ENCODE measurements at regions not wholly inside any gene's neighbourhood (a gene's known extent, or its start where the extent isn't known, plus 50 kb on each side); places are given as distances from the start of the nearest gene placed in this dataset.
"Not testable (repeated sequence)": the region's sequence is repeated elsewhere in the genome, so short reads cannot be mapped to it uniquely, and the experiment has no call there.

GRCh38 chr2:87275974-87276629 is 254.5 kb upstream of the PLGLB1 start:
- not testable (repeated sequence) for H3K27me3 ChIP-seq (ENCODE audit: control insufficient read depth, insufficient read depth, low read length); H3K27ac ChIP-seq (ENCODE audit: low read depth, low read length); H3K9ac ChIP-seq (ENCODE audit: low read depth, low read length); H3K9me3 ChIP-seq (ENCODE audit: control insufficient read depth, insufficient read depth, low read length); H3K4me3 ChIP-seq (ENCODE audit: low read depth, low read length); H3K36me3 ChIP-seq (ENCODE audit: control insufficient read depth, insufficient read depth, low read length); H3K4me1 ChIP-seq (ENCODE audit: control insufficient read depth, insufficient read depth, low read length)

- not testable (repeated sequence) for H3K27me3 ChIP-seq (ENCODE audit: control insufficient read depth, insufficient read depth, low read length); H3K4me1 ChIP-seq (ENCODE audit: control insufficient read depth, insufficient read depth, low read length); H3K9ac ChIP-seq (ENCODE audit: low read depth, low read length); H3K4me3 ChIP-seq (ENCODE audit: low read depth, low read length); H3K27ac ChIP-seq (ENCODE audit: low read depth, low read length); H3K36me3 ChIP-seq (ENCODE audit: control insufficient read depth, insufficient read depth, low read length); H3K9me3 ChIP-seq (ENCODE audit: control insufficient read depth, insufficient read depth, low read length)
Observed at GRCh38 chr2:87276673-87277072, 255.0 kb upstream of the PLGLB1 start.

GRCh38 chr2:87277734-87278133 is 256.1 kb upstream of the PLGLB1 start:
- not testable (repeated sequence) for H3K4me3 ChIP-seq (ENCODE audit: low read depth, low read length); H3K4me1 ChIP-seq (ENCODE audit: control insufficient read depth, insufficient read depth, low read length); H3K9me3 ChIP-seq (ENCODE audit: control insufficient read depth, insufficient read depth, low read length); H3K27ac ChIP-seq (ENCODE audit: low read depth, low read length); H3K9ac ChIP-seq (ENCODE audit: low read depth, low read length); H3K36me3 ChIP-seq (ENCODE audit: control insufficient read depth, insufficient read depth, low read length); H3K27me3 ChIP-seq (ENCODE audit: control insufficient read depth, insufficient read depth, low read length)

- not testable (repeated sequence) for H3K27ac ChIP-seq (ENCODE audit: low read depth, low read length); H3K9me3 ChIP-seq (ENCODE audit: control insufficient read depth, insufficient read depth, low read length); H3K9ac ChIP-seq (ENCODE audit: low read depth, low read length); H3K27me3 ChIP-seq (ENCODE audit: control insufficient read depth, insufficient read depth, low read length); H3K4me1 ChIP-seq (ENCODE audit: control insufficient read depth, insufficient read depth, low read length); H3K36me3 ChIP-seq (ENCODE audit: control insufficient read depth, insufficient read depth, low read length); H3K4me3 ChIP-seq (ENCODE audit: low read depth, low read length)
Observed at GRCh38 chr2:87280596-87281355, 259.1 kb upstream of the PLGLB1 start.

GRCh38 chr2:87283735-87284470 is 262.3 kb upstream of the PLGLB1 start:
- H3K27ac ChIP-seq (ENCODE audit: low read depth, low read length); H3K9ac ChIP-seq (ENCODE audit: low read depth, low read length); H3K36me3 ChIP-seq (ENCODE audit: control insufficient read depth, insufficient read depth, low read length); H3K9me3 ChIP-seq (ENCODE audit: control insufficient read depth, insufficient read depth, low read length); H3K4me3 ChIP-seq (ENCODE audit: low read depth, low read length); H3K4me1 ChIP-seq (ENCODE audit: control insufficient read depth, insufficient read depth, low read length); H3K27me3 ChIP-seq (ENCODE audit: control insufficient read depth, insufficient read depth, low read length): not testable (repeated sequence)

GRCh38 chr2:87284471-87284772 is 262.8 kb upstream of the PLGLB1 start:
- H3K9me3 ChIP-seq (ENCODE audit: control insufficient read depth, insufficient read depth, low read length); H3K4me1 ChIP-seq (ENCODE audit: control insufficient read depth, insufficient read depth, low read length): not testable (repeated sequence)

GRCh38 chr2:87285139-87285538 is 263.5 kb upstream of the PLGLB1 start:
- H3K36me3 ChIP-seq (ENCODE audit: control insufficient read depth, insufficient read depth, low read length); H3K4me3 ChIP-seq (ENCODE audit: low read depth, low read length); H3K27ac ChIP-seq (ENCODE audit: low read depth, low read length); H3K9ac ChIP-seq (ENCODE audit: low read depth, low read length); H3K4me1 ChIP-seq (ENCODE audit: control insufficient read depth, insufficient read depth, low read length); H3K9me3 ChIP-seq (ENCODE audit: control insufficient read depth, insufficient read depth, low read length); H3K27me3 ChIP-seq (ENCODE audit: control insufficient read depth, insufficient read depth, low read length): not testable (repeated sequence)

More at GRCh38 chr2:87284471-87284772, 262.8 kb upstream of the PLGLB1 start:
- H3K27ac ChIP-seq (ENCODE audit: low read depth, low read length); H3K36me3 ChIP-seq (ENCODE audit: control insufficient read depth, insufficient read depth, low read length); H3K27me3 ChIP-seq (ENCODE audit: control insufficient read depth, insufficient read depth, low read length); H3K9ac ChIP-seq (ENCODE audit: low read depth, low read length); H3K4me3 ChIP-seq (ENCODE audit: low read depth, low read length): not testable (repeated sequence)

- not testable (repeated sequence) for H3K27me3 ChIP-seq (ENCODE audit: control insufficient read depth, insufficient read depth, low read length); H3K36me3 ChIP-seq (ENCODE audit: control insufficient read depth, insufficient read depth, low read length); H3K4me1 ChIP-seq (ENCODE audit: control insufficient read depth, insufficient read depth, low read length); H3K9me3 ChIP-seq (ENCODE audit: control insufficient read depth, insufficient read depth, low read length); H3K9ac ChIP-seq (ENCODE audit: low read depth, low read length); H3K4me3 ChIP-seq (ENCODE audit: low read depth, low read length); H3K27ac ChIP-seq (ENCODE audit: low read depth, low read length)
Observed at GRCh38 chr2:87290566-87291307, 269.1 kb upstream of the PLGLB1 start.

- not testable (repeated sequence) for H3K36me3 ChIP-seq (ENCODE audit: control insufficient read depth, insufficient read depth, low read length); H3K9me3 ChIP-seq (ENCODE audit: control insufficient read depth, insufficient read depth, low read length); H3K4me1 ChIP-seq (ENCODE audit: control insufficient read depth, insufficient read depth, low read length); H3K9ac ChIP-seq (ENCODE audit: low read depth, low read length); H3K4me3 ChIP-seq (ENCODE audit: low read depth, low read length); H3K27me3 ChIP-seq (ENCODE audit: control insufficient read depth, insufficient read depth, low read length); H3K27ac ChIP-seq (ENCODE audit: low read depth, low read length)
Observed at GRCh38 chr2:87291400-87292200, 270.0 kb upstream of the PLGLB1 start.

GRCh38 chr2:87293931-87294594 is 272.4 kb upstream of the PLGLB1 start:
- not testable (repeated sequence) for H3K9me3 ChIP-seq (ENCODE audit: control insufficient read depth, insufficient read depth, low read length); H3K27me3 ChIP-seq (ENCODE audit: control insufficient read depth, insufficient read depth, low read length); H3K4me1 ChIP-seq (ENCODE audit: control insufficient read depth, insufficient read depth, low read length); H3K27ac ChIP-seq (ENCODE audit: low read depth, low read length); H3K4me3 ChIP-seq (ENCODE audit: low read depth, low read length); H3K36me3 ChIP-seq (ENCODE audit: control insufficient read depth, insufficient read depth, low read length); H3K9ac ChIP-seq (ENCODE audit: low read depth, low read length)
